PC-3 (cell line): ENCODE measurements at regions not wholly inside any gene's neighbourhood (a gene's known extent, or its start where the extent isn't known, plus 50 kb on each side); places are given as distances from the start of the nearest gene placed in this dataset.

Source experiments
- ATAC-seq: fragments of 200-7000 bp; cut with Tn5 transposase; 2 replicates; pipeline ENCODE4 v1.9.1; 2020; ENCODE audit warnings: mild to moderate bottlenecking, moderate library complexity
- BruUV-seq: library from RNA; stranded (reverse); fragments of 400-500 nt; replicated peaks from 2 replicates; lab custom pipeline; 2021; lab: Mats Ljungman, UMichigan
- CTCF ChIA-PET: fragments of 300-600 bp; sonication (Branson Sonifier 250); formaldehyde crosslinking; loops from one replicate; lab custom pipeline; 2022; ENCODE audit warnings: antibody characterized with exemption; lab: Charles Lee
- POLR2A ChIA-PET: fragments of 300-600 bp; sonication (Branson Sonifier 250); formaldehyde crosslinking; loops from one replicate; lab custom pipeline; 2022; ENCODE audit warnings: antibody characterized with exemption; ENCODE audit not compliant: unreplicated experiment; lab: Charles Lee
- DNase-seq: peaks from one replicate; pipeline ENCODE4 v3.0.0-alpha.2; 2015
- H2AFZ ChIP-seq: fragments of 300-600 bp; sonication (generic); 2 replicates; pipeline ENCODE4 v1.6.0; 2016; ENCODE audit warnings: antibody characterized with exemption, low read length
- H3F3A ChIP-seq: fragments of 300-600 bp; sonication (generic); one replicate; pipeline ENCODE4 v1.6.0; 2017; ENCODE audit warnings: antibody characterized with exemption, low read length, control low read depth, mild to moderate bottlenecking; ENCODE audit not compliant: unreplicated experiment
- H3K27ac ChIP-seq: fragments of 300-600 bp; sonication (generic); 2 replicates; pipeline ENCODE4 v1.5.1; 2016; ENCODE audit warnings: mild to moderate bottlenecking, low read length
- H3K27me3 ChIP-seq: fragments of 300-600 bp; sonication (generic); 2 replicates; pipeline ENCODE4 v1.6.1; 2016; ENCODE audit warnings: low read length, mixed read lengths
- H3K36me3 ChIP-seq: fragments of 300-600 bp; sonication (generic); 2 replicates; pipeline ENCODE4 v1.6.1; 2016; ENCODE audit warnings: low read depth, mixed run types, low read length, mixed read lengths
- H3K4me1 ChIP-seq: fragments of 300-600 bp; sonication (generic); 2 replicates; pipeline ENCODE4 v1.5.1; 2016; ENCODE audit warnings: low read length; ENCODE audit not compliant: insufficient read depth
- H3K4me2 ChIP-seq: fragments of 300-600 bp; sonication (generic); 2 replicates; pipeline ENCODE4 v1.6.0; 2016; ENCODE audit warnings: low read length
- H3K4me3 ChIP-seq: fragments of 300-600 bp; sonication (generic); 2 replicates; pipeline ENCODE4 v1.5.1; 2016; ENCODE audit warnings: mild to moderate bottlenecking, low read length, mixed read lengths
- H3K79me2 ChIP-seq: fragments of 300-600 bp; sonication (generic); 2 replicates; pipeline ENCODE4 v1.6.1; 2017; ENCODE audit warnings: low read length, mixed read lengths
- H3K9ac ChIP-seq: fragments of 300-600 bp; sonication (generic); 2 replicates; pipeline ENCODE4 v1.6.0; 2016; ENCODE audit warnings: mild to moderate bottlenecking, low read length
- H3K9me2 ChIP-seq: fragments of 300-600 bp; sonication (generic); replicated peaks from 2 replicates; pipeline ENCODE4 v1.6.1; 2016; ENCODE audit warnings: mixed run types, low read length, mixed read lengths
- H3K9me3 ChIP-seq: fragments of 300-600 bp; sonication (generic); 2 replicates; pipeline ENCODE4 v1.6.1; 2016; ENCODE audit warnings: low read length, mixed read lengths
- H4K20me1 ChIP-seq: fragments of 300-600 bp; sonication (generic); 2 replicates; pipeline ENCODE4 v1.6.1; 2016; ENCODE audit warnings: low read length, mixed read lengths
- EZH2 ChIP-seq: fragments of 300-600 bp; sonication (generic); IDR thresholded peaks from one replicate; pipeline ENCODE4 v1.6.1; 2017; ENCODE audit warnings: antibody characterized with exemption, mild to moderate bottlenecking, low read length; ENCODE audit not compliant: unreplicated experiment
- EZH2phosphoT487 ChIP-seq: fragments of 300-600 bp; sonication (generic); IDR thresholded peaks from 2 replicates; pipeline ENCODE4 v1.6.1; 2018; ENCODE audit warnings: mild to moderate bottlenecking, antibody characterized with exemption, low read length, borderline replicate concordance
- intact Hi-C: fragments of 100-400 bp; cut with micrococcal nuclease; formaldehyde crosslinking; loops from 2 replicates; pipeline ENCODE4 v1.9.0; 2023
- TF ChIP-seq, protein P1 (sequence below): fragments of 300-600 bp; sonication (generic); conservative IDR thresholded peaks from 2 replicates; pipeline ENCODE4 v1.5.1; 2017; ENCODE audit warnings: antibody characterized with exemption, low read depth, mild to moderate bottlenecking, low read length

DNA sequence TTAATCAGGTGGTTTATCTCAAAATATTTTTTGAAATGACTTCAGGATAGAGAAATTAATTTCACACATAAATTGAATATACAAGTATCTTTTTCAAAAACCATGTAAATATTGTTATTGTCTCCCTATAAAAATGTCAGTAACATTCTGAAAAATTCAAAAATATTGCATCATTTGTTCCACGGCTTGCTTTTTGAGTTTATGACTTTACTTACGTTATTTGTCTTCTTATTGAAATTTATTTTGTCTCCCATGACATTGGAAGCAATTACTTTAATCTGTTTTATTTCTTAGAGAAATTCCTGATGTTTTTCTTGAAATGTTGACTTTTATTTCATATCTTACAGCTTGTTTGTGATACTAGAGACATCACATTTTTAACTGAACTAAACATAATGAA is 56.9 kb upstream of the P2RY1 start:
- CTCF ChIA-PET, result no interaction called here
- Histone ChIP-seq H3K4me1 (no peaks in the 10 kb centered on the region), H3K36me3 (no peaks in the 10 kb centered on the region), H3K9ac (no peak overlapping the region), H4K20me1 (no peaks in the 10 kb centered on the region), H3K27me3 (no peaks in the 10 kb centered on the region), H3K9me3 (no peaks in the 10 kb centered on the region), H3F3A (no peaks in the 10 kb centered on the region), H3K4me2 (no peak overlapping the region), H3K27ac (no peak overlapping the region), H3K4me3 (no peak overlapping the region), H2AFZ (no peak overlapping the region), H3K9me2 (no peaks in the 10 kb centered on the region), H3K79me2 (no peaks in the 10 kb centered on the region)
- no TSS peak for BruUV-seq
- POLR2A ChIA-PET, result interaction anchor here (0.6 kb wide), 1 partner anchor 56 kb away, joined by 3 read pairs; no protein-coding TSS in a partner anchor
- intact Hi-C loops, result no loop called here
- no peak for TF ChIP-seq EZH2
- no peak for TF ChIP-seq EZH2phosphoT487
- TF ChIP-seq, protein P1, sequence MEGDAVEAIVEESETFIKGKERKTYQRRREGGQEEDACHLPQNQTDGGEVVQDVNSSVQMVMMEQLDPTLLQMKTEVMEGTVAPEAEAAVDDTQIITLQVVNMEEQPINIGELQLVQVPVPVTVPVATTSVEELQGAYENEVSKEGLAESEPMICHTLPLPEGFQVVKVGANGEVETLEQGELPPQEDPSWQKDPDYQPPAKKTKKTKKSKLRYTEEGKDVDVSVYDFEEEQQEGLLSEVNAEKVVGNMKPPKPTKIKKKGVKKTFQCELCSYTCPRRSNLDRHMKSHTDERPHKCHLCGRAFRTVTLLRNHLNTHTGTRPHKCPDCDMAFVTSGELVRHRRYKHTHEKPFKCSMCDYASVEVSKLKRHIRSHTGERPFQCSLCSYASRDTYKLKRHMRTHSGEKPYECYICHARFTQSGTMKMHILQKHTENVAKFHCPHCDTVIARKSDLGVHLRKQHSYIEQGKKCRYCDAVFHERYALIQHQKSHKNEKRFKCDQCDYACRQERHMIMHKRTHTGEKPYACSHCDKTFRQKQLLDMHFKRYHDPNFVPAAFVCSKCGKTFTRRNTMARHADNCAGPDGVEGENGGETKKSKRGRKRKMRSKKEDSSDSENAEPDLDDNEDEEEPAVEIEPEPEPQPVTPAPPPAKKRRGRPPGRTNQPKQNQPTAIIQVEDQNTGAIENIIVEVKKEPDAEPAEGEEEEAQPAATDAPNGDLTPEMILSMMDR, result no peak
- DNase-seq (no peak), ATAC-seq (no peak)

DNA sequence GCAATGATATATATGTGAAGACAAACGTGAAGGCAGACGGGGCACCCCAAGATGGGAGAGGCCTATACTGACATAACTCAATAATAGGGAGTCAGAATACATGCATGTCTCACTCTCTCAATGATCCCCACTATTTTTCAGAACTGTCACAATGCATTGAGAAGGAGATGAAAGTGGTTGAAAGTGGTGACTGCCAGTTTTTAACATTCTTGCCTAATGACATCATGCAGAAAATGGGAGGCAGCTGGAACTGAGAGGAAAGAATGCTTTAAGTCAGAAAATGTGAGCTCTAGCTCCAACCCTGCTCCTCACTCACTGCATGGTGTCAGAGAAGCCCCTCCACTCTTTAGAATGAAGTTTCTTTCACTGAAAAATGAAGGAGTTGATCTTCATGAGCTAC is 55.3 kb upstream of the P2RY1 start:
- DNase-seq (no peak), ATAC-seq (no peak)
- CTCF ChIA-PET, result no interaction called here

DNA sequence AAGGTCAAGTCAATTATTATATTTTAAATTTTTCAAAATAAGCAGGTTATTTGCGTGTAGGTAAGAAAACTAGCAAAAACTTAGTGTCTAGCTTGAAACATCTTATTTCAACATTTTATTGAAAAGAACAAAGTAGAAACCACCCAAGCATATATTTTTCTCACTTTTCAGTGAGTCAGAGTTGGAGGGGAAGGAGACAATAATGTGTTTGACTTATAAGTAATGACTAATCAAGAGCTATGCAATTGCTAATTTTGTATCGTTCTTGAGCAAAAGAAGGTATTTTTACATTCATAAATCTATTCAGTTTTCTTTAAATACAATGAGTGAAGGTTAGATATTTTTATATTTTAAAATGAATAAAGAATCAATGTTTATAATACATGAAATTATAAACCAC is 54.4 kb upstream of the P2RY1 start:
- no peak for ATAC-seq
- DNase-seq, result no peak
- Histone ChIP-seq H4K20me1 (no peaks in the 10 kb centered on the region), H2AFZ (no peak overlapping the region), H3K4me3 (no peak overlapping the region), H3K9me2 (no peaks in the 10 kb centered on the region), H3K27me3 (no peaks in the 10 kb centered on the region), H3K9ac (no peak overlapping the region), H3K4me1 (no peaks in the 10 kb centered on the region), H3K9me3 (no peaks in the 10 kb centered on the region), H3K36me3 (no peaks in the 10 kb centered on the region), H3K4me2 (no peak overlapping the region), H3F3A (no peaks in the 10 kb centered on the region), H3K27ac (no peak overlapping the region), H3K79me2 (no peaks in the 10 kb centered on the region)
- CTCF ChIA-PET, result no interaction called here
- no peak for TF ChIP-seq EZH2
- TF ChIP-seq EZH2phosphoT487, result no peak
- TF ChIP-seq, protein P1, result no peak
- intact Hi-C loops, result no loop called here
- BruUV-seq, result no TSS peak
- POLR2A ChIA-PET, result no interaction called here

More for the DNA sequence above, 55.3 kb upstream of the P2RY1 start:
- Histone ChIP-seq H4K20me1 (no peaks in the 10 kb centered on the region), H3K79me2 (no peaks in the 10 kb centered on the region), H3K9me2 (no peaks in the 10 kb centered on the region), H3K36me3 (no peaks in the 10 kb centered on the region), H3F3A (no peaks in the 10 kb centered on the region), H3K27me3 (no peaks in the 10 kb centered on the region), H3K4me2 (no peak overlapping the region), H3K9ac (no peak overlapping the region), H3K4me3 (no peak overlapping the region), H3K9me3 (no peaks in the 10 kb centered on the region), H3K4me1 (no peaks in the 10 kb centered on the region), H2AFZ (no peak overlapping the region), H3K27ac (no peak overlapping the region)
- POLR2A ChIA-PET, result no interaction called here
- no TSS peak for BruUV-seq
- TF ChIP-seq EZH2, result no peak
- no peak for TF ChIP-seq EZH2phosphoT487
- TF ChIP-seq, protein P1, result no peak
- intact Hi-C loops, result no loop called here
